GM18498 (cell line): ENCODE measurements at regions not wholly inside any gene's neighbourhood (a gene's known extent, or its start where the extent isn't known, plus 50 kb on each side); places are given as distances from the start of the nearest gene placed in this dataset.
A peak's percentile ranks its signal among the peaks of the same experiment; 100 is the strongest.
"Not testable (repeated sequence)": the region's sequence is repeated elsewhere in the genome, so short reads cannot be mapped to it uniquely, and the experiment has no call there.

Experiments used
- ATAC-seq: cut with Tn5 transposase; IDR thresholded peaks from one replicate; pipeline ENCODE4 v1.9.1; 2021; ENCODE audit warnings: mild to moderate bottlenecking, moderate library complexity; ENCODE audit not compliant: unreplicated experiment

GRCh38 chr5:124103056-124103455, 591.1 kb downstream of the CSNK1G3 start:
- ATAC-seq = not testable (repeated sequence)

GRCh38 chr5:124102486-124102885, 590.5 kb downstream of the CSNK1G3 start:
- ATAC-seq = no peak

- no peak for ATAC-seq
Observed at GRCh38 chr5:124093658-124094057, 581.7 kb downstream of the CSNK1G3 start.

- no peak for ATAC-seq
Observed at GRCh38 chr5:124090115-124090514, 578.1 kb downstream of the CSNK1G3 start.

GRCh38 chr5:124089578-124089977, 577.6 kb downstream of the CSNK1G3 start:
- no peak for ATAC-seq

- no peak for ATAC-seq
Observed at GRCh38 chr5:124088289-124089032, 576.5 kb downstream of the CSNK1G3 start.

GRCh38 chr5:124087752-124088151, 575.8 kb downstream of the CSNK1G3 start:
- no peak for ATAC-seq

- no peak for ATAC-seq
Observed at GRCh38 chr5:124080256-124080655, 568.3 kb downstream of the CSNK1G3 start.

- ATAC-seq = no peak
Observed at GRCh38 chr5:124079062-124079461, 567.1 kb downstream of the CSNK1G3 start.

- ATAC-seq = no peak
Observed at GRCh38 chr5:124074500-124074899, 562.5 kb downstream of the CSNK1G3 start.

- ATAC-seq = no peak
Observed at GRCh38 chr5:124072570-124072969, 560.6 kb downstream of the CSNK1G3 start.

GRCh38 chr5:124071039-124071438, 559.1 kb downstream of the CSNK1G3 start:
- no peak for ATAC-seq

GRCh38 chr5:124065508-124065907, 553.5 kb downstream of the CSNK1G3 start:
- no peak for ATAC-seq

- no peak for ATAC-seq
Observed at GRCh38 chr5:124064956-124065355, 553.0 kb downstream of the CSNK1G3 start.

GRCh38 chr5:124061663-124062062, 549.7 kb downstream of the CSNK1G3 start:
- no peak for ATAC-seq

- no peak for ATAC-seq
Observed at GRCh38 chr5:124061068-124061430, 549.1 kb downstream of the CSNK1G3 start.

GRCh38 chr5:124060413-124061067, 548.6 kb downstream of the CSNK1G3 start:
- ATAC-seq = no peak

- no peak for ATAC-seq
Observed at GRCh38 chr5:124060011-124060410, 548.0 kb downstream of the CSNK1G3 start.

GRCh38 chr5:124059200-124059599, 547.2 kb downstream of the CSNK1G3 start:
- ATAC-seq = no peak

GRCh38 chr5:124057724-124058231, 545.8 kb downstream of the CSNK1G3 start:
- no peak for ATAC-seq

GRCh38 chr5:124056991-124057723, 545.2 kb downstream of the CSNK1G3 start:
- ATAC-seq = peak; percentile 52
